ENCODE measurements at regions not wholly inside any gene's neighbourhood (a gene's known extent, or its start where the extent isn't known, plus 50 kb on each side); places are given as distances from the start of the nearest gene placed in this dataset.

DNA sequence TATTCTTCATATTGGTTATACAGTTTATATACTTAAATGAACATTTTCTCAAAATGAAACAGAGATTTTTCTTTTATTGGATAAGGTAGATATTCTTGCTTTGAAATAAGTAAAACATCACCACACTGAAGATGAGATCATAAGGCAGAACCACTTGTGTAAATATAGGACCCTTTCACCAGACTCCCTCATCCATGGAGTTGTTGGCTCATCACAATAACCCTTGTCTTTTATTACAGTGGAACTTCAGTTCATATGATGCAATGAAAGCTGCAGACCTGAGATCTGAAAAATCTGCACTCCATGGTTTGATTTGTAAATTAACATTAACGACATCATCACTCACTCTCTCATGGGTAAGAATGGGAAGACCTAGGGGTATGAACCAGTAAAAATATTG, 51.9 kb upstream of the DBX2 start:
- no peak for DNase-seq (ENCODE audit: low spot score)

DNA sequence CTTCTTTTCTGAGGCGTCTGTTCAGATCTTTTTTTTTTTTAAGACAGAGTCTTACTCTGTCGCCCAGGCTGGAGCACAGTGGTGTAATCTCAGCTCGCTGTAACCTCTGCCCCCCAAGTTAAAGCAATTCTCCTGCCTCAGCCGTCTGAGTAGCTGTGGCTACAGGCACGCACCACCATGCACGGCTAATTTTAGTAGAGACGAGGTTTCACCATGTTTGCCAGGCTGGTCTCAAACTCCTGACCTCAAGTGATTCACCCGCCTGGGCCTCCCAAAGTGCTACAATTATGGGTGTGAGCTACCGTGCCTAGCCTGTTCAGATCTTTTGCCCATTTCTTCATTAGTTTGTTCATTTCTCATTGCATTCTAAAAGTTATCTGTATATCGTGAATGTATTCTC, 55.1 kb upstream of the DBX2 start:
- DNase-seq (ENCODE audit: low spot score), result no peak

DNA sequence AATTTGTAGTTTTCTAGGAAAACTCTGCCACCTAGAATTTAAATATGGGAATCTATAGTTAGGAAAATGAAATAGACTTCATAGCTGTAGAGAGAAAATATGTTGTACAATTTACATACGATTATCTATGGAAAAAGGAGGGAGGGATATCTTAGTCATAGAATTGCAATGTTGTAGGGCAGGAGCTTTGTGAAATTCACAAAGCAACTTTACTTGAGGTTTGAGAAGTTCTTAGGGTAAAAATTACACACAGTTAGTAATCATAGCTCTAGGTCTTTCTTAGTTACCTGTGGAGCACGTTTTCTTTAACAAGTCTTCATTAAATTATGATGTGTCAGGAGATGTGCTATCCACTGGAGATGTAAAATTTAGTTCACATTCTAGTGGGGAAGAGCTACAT, 61.4 kb upstream of the DBX2 start:
- no peak for DNase-seq (ENCODE audit: low spot score)

DNA sequence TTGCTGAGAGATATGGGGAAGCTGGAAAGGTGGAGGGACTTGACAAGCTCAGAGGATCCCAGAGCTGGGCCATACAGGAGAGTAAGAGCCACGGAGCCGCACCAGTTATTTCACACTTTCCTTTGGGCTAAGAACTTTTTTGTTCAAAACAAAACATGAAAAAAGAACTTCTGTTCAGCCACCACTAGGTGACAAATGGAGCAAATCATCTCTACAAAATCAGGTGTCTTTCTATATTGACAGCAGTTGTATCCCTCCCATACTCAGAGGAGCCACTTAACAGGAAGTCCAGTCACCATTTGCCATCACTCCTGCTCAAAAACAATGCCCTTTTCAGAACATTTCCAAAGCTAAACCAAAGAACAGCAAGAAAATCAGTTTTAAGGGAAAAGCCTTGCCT, 70.3 kb upstream of the DBX2 start:
- no peak for DNase-seq (ENCODE audit: low spot score)

DNA sequence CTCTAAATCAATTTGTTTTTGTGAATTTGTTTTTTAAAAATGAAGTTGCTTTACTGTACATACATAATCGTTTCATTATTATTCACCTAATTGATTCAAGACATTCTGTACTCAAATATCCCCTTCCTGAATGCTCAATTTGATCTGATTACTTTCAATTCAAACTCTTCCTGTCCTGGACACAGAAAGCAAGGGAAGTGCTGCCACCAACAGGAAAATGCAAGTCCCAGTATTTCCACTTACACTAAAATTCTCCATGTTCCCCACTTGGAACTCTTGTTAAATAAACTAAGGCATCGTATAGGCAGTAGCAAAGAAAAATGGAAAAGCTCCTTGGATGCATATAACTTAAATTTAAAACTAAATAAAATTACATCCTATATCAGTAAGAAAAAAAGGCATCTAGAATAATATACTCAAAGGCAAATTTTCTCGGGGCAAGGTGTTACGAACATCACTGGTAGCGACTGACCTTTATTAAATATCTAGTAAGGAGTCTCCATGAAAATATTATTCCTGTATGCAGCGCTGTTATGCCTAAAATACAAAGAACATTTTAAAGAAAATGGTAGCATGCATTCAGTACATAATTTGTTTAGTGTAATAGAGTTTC, 72.0 kb upstream of the DBX2 start:
- DNase-seq (ENCODE audit: low spot score), result no peak

DNA sequence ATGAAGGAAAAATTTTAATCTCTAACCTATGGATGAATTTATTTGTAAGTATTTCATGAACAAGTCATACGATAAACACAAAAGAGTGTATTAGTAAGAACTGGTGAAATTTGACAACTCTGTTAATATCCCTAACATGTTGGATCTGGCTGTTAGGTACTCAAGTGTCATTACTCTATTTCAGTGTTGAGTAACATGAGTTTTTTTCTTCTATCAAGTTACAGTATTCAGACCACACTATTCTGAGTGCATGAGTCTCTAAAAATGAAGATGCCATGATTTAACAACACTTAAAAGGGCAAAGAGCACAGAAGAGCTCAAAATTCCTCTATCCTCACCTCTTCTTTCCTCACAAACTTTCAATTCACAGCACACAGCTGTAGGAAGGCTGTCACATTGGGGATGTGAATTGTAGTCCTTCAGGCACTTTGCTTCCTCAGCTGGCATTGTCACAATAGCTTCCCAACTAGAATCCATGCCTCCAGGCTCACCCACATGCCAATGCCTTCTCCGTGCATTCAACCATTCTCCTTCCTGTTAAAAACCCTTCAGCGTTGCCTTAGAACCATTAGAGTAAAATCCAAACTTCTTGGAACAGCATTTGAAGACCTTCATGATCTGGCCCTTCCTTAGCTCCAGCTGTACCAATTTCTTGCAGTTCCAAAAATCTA, 73.7 kb upstream of the DBX2 start:
- no peak for DNase-seq (ENCODE audit: low spot score)

DNA sequence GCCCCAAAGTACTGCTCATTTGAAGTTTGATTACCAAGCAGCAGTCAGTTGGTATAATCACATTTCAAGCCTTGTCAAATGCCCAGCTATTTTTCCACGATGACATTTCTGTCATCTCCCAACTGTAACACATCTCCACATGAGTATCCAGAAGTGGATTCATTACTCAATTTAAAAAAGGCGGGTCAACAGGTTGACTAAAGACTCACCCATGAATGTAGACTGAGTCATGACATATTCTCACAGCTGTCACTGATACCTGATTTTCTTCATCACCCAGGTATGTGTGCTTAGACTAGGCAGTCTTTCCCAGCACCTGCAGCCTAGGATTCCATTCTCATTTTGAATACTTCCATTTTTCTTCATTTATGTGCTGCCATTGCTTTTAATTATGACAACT, 75.1 kb upstream of the DBX2 start:
- no peak for DNase-seq (ENCODE audit: low spot score)

DNA sequence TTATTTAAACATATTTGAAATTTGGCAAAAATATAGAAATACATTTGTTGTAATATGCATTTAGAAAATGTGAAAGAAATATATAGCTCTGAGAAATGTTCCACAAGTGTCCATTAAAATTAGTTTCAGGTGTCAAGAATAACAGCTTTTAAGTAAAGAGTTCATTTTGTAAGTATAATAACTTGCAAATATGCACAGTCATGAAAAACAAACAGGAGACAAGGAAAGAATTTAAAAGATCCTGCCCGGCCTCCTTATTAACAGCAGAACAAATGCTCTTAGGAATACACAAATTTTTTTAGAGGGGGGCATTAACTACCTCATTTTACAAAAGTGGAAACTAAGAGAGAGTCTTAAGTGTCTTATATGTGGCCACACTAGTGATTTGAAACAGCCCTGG, 77.7 kb upstream of the DBX2 start:
- DNase-seq (ENCODE audit: low spot score), result no peak

DNA sequence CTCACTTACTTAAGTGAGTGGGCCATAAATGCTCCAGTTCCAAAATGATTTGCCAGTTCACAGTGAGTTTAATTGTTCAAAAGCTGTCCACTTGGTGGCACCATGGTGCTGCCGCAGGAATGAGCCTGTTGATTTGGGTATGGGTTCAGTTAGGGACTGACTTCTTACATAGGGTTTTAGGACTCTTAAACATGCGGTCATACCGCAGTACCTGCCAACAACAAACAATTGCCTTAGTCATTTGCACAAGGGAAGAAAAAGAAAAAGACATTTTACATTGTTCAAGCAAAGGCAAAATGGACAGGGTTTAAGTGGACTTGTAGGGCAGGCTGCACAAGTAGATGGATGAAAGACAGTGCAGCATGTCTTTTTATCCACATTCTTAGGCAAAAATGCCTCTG, 80.0 kb upstream of the DBX2 start:
- peak; percentile 30 for DNase-seq (ENCODE audit: low spot score)

DNA sequence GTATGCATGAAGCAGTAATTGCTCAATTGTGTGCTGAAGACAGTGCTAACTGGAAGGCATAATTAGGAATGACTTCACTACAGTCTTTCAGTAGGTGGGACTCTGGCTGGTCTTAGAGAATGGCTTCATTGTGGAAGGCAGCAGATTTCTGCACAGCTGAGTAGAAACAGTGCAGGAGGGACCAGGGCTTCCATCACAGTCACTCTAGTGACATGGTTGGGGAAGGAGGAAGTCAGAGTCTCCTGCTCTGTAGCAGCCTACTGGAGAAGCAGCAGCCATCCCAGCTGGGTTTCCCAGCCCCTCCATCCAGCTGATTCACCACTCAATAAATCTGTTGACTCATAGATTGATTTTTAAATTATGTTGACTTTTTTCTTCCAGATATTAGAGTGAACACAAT, 80.6 kb upstream of the DBX2 start:
- DNase-seq (ENCODE audit: low spot score), result no peak

DNA sequence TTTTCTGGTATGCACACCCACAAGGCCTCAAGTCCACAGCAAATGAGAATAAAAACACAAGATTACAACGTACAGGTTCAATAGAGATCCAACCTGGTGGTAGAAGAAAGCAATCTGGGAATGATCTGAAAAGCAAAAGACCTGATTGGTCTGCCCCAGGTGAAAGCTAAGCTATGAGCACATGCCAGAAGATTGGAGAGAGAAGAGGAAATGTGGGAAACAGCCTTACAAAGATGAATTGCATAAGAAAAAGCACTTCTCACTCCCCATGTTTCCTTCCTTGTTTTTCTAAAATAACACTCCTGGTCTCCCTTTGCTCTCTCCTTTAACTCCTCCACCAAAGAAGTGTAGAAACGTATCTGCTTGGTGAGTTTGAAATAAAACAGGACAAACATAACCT, 77.3 kb upstream of the ANO6 start:
- no peak for DNase-seq (ENCODE audit: low spot score)

DNA sequence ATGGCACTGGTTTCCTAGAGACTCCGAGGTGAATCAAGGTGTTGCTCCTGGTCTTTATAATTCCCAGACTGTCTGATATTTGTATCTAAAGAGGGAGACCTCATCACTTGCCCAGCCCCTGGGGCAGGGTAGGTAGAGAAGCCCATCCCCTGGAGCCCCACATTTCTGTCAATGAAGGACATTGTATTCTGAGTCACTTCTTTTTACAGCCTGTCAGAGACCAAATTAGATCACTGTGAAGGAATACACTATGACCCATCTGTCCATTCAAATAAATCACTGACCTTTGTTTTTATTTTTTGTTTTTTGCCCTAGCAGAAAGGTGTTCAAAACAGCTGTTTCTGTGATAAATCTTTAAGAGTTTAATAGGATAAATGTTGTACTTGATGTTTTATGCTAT, 67.9 kb upstream of the ANO6 start:
- DNase-seq (ENCODE audit: low spot score), result no peak

DNA sequence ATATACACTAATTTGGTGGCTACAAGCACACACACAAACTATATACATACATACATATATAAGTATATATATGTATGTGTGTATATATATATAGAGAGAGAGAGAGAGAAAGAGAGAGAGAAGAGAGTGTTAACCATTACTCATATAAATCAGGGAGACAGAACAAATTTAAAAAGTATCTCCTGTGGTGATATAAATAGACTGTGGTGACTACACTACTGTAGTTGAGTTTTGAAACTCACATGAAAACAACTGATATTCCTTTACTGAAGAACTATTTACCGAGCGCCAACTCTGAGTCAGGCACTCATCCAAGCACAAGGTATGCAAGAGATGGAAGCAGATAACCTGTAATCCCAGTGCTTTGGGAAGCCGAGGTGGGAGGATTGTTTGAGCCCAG, 67.3 kb upstream of the ANO6 start:
- DNase-seq (ENCODE audit: low spot score), result no peak

DNA sequence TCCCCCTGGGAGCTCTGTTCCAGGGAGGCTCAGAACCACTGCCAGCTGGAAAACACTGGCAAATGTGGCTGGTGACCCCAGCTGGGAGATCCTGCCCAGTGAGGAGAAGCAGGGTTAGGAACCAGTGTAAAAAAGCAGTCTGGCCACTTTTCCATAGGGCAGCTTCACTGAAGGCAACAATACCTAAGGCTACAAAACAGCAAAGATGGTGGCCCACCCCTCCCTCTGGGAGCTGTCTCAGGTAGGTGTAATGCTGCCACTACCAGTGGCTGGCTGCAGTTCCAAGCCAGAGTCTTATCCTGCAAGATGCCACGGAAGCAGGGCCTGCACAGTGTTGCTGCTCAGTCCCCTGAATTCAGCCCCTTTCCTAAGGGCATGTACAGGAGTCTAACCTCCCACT, 50.6 kb upstream of the ANO6 start:
- DNase-seq (ENCODE audit: low spot score), result no peak

DNA sequence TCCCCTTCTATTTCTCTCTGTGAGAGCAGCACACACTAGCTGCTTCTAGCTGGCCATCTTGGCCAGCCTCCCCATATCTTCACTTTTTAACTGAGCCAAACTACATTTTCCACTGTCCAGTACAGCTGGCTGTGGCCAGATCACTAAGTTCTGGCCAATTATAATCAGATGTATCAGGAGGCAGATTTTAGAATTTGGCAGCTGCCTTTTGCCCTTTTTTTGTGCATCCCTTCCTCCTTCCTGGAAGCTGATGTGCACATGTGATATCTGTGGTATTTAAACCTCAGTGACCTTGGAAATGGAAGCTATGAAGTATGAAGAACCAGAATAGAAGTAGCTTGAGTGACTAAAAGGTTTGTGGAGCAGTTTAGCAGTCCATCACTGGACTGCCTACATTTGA, 49.8 kb upstream of the ANO6 start:
- no peak for DNase-seq (ENCODE audit: low spot score)
